ENCODE measurements at regions not wholly inside any gene's neighbourhood (a gene's known extent, or its start where the extent isn't known, plus 50 kb on each side); places are given as distances from the start of the nearest gene placed in this dataset.

DNA sequence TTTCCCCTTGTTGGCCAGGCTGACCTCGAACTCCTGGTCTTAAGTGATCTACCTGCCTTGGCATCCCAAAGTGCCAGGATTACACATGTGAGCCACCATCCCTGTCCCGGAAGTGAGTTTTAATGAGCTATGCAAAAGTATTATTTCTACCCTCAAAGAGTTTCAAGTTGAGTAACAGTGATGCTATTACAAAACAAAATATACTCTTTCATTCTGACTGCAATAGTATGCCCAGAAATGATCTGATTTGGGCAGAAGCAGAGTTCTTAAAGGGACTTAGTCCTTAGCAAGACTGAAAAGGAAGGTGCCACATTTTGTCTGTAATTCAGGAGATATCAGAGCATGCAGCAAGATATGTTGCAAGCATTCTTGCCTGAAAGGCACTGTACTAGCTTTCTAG is 375.4 kb downstream of the NUF2 start:
- no peak overlapping the region for H3K4me3 ChIP-seq
- no peaks in the 10 kb centered on the region for H3K36me3 ChIP-seq
- no peaks in the 10 kb centered on the region for H3K27me3 ChIP-seq
- ATAC-seq (ENCODE audit: low FRiP score in 2 of 2) (no peak), DNase-seq (no peak)
- H3K9me3 ChIP-seq: no peaks in the 10 kb centered on the region
- H3K4me1 ChIP-seq: no peaks in the 10 kb centered on the region
- TF ChIP-seq EP300 (IDR thresholded peaks at IDR 0.05) (no peak), POLR2AphosphoS5 (IDR thresholded peaks at IDR 0.05) (no peak), POLR2A (IDR thresholded peaks at IDR 0.05) (no peak)
- TF ChIP-seq, protein P1, sequence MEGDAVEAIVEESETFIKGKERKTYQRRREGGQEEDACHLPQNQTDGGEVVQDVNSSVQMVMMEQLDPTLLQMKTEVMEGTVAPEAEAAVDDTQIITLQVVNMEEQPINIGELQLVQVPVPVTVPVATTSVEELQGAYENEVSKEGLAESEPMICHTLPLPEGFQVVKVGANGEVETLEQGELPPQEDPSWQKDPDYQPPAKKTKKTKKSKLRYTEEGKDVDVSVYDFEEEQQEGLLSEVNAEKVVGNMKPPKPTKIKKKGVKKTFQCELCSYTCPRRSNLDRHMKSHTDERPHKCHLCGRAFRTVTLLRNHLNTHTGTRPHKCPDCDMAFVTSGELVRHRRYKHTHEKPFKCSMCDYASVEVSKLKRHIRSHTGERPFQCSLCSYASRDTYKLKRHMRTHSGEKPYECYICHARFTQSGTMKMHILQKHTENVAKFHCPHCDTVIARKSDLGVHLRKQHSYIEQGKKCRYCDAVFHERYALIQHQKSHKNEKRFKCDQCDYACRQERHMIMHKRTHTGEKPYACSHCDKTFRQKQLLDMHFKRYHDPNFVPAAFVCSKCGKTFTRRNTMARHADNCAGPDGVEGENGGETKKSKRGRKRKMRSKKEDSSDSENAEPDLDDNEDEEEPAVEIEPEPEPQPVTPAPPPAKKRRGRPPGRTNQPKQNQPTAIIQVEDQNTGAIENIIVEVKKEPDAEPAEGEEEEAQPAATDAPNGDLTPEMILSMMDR (IDR thresholded peaks at IDR 0.05): no peak
- H3K27ac ChIP-seq: no peak overlapping the region
- 47 to 55% methylated on average over 2 of the region's 2 CpGs for WGBS, 2 donors

GRCh38 chr1:163701783-163702374 is 380.1 kb downstream of the NUF2 start:
- ATAC-seq (ENCODE audit: low FRiP score in 2 of 2): no peak
- TF ChIP-seq POLR2A (IDR thresholded peaks at IDR 0.05) (no peak), EP300 (IDR thresholded peaks at IDR 0.05) (no peak), POLR2AphosphoS5 (IDR thresholded peaks at IDR 0.05) (no peak)
- TF ChIP-seq, protein P1 (IDR thresholded peaks at IDR 0.05): no peak
- no peaks in the 10 kb centered on the region for H3K27me3 ChIP-seq

DNA sequence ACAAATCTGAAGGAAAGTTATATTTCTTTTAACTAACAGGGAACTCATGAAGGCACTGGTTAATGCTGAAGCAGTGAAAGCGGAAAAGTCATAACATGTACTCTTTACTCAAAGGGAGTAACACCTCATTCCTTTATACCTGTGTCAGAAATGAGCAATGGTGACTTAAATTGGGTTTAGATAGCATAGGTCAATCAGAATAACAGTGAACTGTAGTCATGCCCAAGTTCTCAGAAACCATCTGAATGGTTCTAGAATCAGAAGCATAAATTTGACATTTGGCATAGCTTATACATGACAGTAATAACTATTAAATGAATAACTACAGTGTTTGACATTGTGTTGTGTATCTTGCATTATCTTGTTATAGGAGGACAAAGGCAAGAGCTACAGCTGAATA is 382.0 kb downstream of the NUF2 start:
- H3K4me3 ChIP-seq: no peak overlapping the region

More at GRCh38 chr1:163701783-163702374, 380.1 kb downstream of the NUF2 start:
- Histone ChIP-seq H3K9me3 (no peaks in the 10 kb centered on the region), H3K27ac (no peak overlapping the region), H3K36me3 (no peaks in the 10 kb centered on the region), H3K4me1 (no peaks in the 10 kb centered on the region), H3K4me3 (no peak overlapping the region)
- 85 to 92% methylated on average over 1 of the region's 1 CpG for WGBS, 2 donors
- DNase-seq: no peak

DNA sequence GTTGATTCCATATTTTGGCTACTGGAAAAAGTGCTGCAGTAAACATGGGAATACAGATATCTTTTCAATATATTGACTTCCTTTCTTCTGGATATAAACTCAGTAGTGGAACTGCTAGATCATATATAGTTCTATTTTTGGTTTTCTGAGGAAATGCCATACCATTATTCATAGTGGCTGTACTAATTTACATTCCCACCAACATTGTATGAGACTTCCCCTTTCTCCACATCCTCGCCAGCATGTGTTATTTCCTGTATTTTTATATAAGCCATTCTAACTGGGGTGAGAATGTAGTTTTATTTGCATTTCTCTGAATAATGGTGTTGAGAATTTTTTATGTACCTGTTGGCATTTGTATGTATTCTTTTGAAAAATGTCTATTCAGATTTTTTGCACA is 385.2 kb downstream of the NUF2 start:
- Histone ChIP-seq H3K9me3 (no peaks in the 10 kb centered on the region), H3K4me3 (no peak overlapping the region), H3K27me3 (no peaks in the 10 kb centered on the region), H3K36me3 (no peaks in the 10 kb centered on the region), H3K27ac (no peak overlapping the region), H3K4me1 (no peaks in the 10 kb centered on the region)
- ATAC-seq (ENCODE audit: low FRiP score in 2 of 2) (no peak), DNase-seq (no peak)
- TF ChIP-seq, protein P1 (IDR thresholded peaks at IDR 0.05): no peak
- TF ChIP-seq EP300 (IDR thresholded peaks at IDR 0.05): no peak
- no peak for TF ChIP-seq POLR2A (IDR thresholded peaks at IDR 0.05)
- no peak for TF ChIP-seq POLR2AphosphoS5 (IDR thresholded peaks at IDR 0.05)
- 36 to 44% methylated on average over 1 of the region's 1 CpG for WGBS, 2 donors

More for the DNA sequence above, 382.0 kb downstream of the NUF2 start:
- Histone ChIP-seq H3K36me3 (no peaks in the 10 kb centered on the region), H3K4me1 (no peaks in the 10 kb centered on the region), H3K9me3 (no peaks in the 10 kb centered on the region), H3K27ac (no peak overlapping the region), H3K27me3 (no peaks in the 10 kb centered on the region)
- TF ChIP-seq POLR2AphosphoS5 (IDR thresholded peaks at IDR 0.05): no peak
- TF ChIP-seq, protein P1 (IDR thresholded peaks at IDR 0.05): no peak
- no peak for TF ChIP-seq EP300 (IDR thresholded peaks at IDR 0.05)
- TF ChIP-seq POLR2A (IDR thresholded peaks at IDR 0.05): no peak
- ATAC-seq (ENCODE audit: low FRiP score in 2 of 2) (no peak), DNase-seq (no peak)
- 86 to 92% methylated on average over 1 of the region's 1 CpG for WGBS, 2 donors

- Histone ChIP-seq H3K36me3 (no peaks in the 10 kb centered on the region), H3K4me1 (no peaks in the 10 kb centered on the region), H3K27me3 (no peaks in the 10 kb centered on the region), H3K27ac (no peak overlapping the region), H3K9me3 (no peaks in the 10 kb centered on the region), H3K4me3 (no peak overlapping the region)
- ATAC-seq (ENCODE audit: low FRiP score in 2 of 2): no peak
- TF ChIP-seq, protein P1 (IDR thresholded peaks at IDR 0.05): no peak
- TF ChIP-seq EP300 (IDR thresholded peaks at IDR 0.05) (no peak), POLR2AphosphoS5 (IDR thresholded peaks at IDR 0.05) (no peak), POLR2A (IDR thresholded peaks at IDR 0.05) (no peak)
- DNase-seq: no peak
- WGBS, 2 donors: 88 to 100% methylated on average over 1 of the region's 1 CpG
Measured at GRCh38 chr1:163709636-163710035, 387.9 kb downstream of the NUF2 start.

Data from upper lobe of left lung (tissue), 6 donors.